GM18868 (cell line): ENCODE measurements at regions not wholly inside any gene's neighbourhood (a gene's known extent, or its start where the extent isn't known, plus 50 kb on each side); places are given as distances from the start of the nearest gene placed in this dataset.
"Not testable (repeated sequence)": the region's sequence is repeated elsewhere in the genome, so short reads cannot be mapped to it uniquely, and the experiment has no call there.

Experiments
- ATAC-seq: cut with Tn5 transposase; IDR thresholded peaks from one replicate; pipeline ENCODE4 v1.9.1; 2021; ENCODE audit warnings: mild to moderate bottlenecking, moderate library complexity; ENCODE audit not compliant: unreplicated experiment

- ATAC-seq = no peak
Observed at GRCh38 chr11:134499990-134500389, 87.9 kb upstream of the B3GAT1 start.

GRCh38 chr11:134498326-134499139, 86.5 kb upstream of the B3GAT1 start:
- ATAC-seq = no peak

GRCh38 chr11:134497586-134497985, 85.5 kb upstream of the B3GAT1 start:
- no peak for ATAC-seq

- not testable (repeated sequence) for ATAC-seq
Observed at GRCh38 chr11:134496058-134496457, 84.0 kb upstream of the B3GAT1 start.

- not testable (repeated sequence) for ATAC-seq
Observed at GRCh38 chr11:134494395-134494794, 82.4 kb upstream of the B3GAT1 start.

GRCh38 chr11:134492411-134492810, 80.4 kb upstream of the B3GAT1 start:
- ATAC-seq = not testable (repeated sequence)

GRCh38 chr11:134489728-134490127, 77.7 kb upstream of the B3GAT1 start:
- ATAC-seq = no peak

GRCh38 chr11:134488913-134489312, 76.9 kb upstream of the B3GAT1 start:
- no peak for ATAC-seq

GRCh38 chr11:134488512-134488911, 76.5 kb upstream of the B3GAT1 start:
- ATAC-seq = no peak

- ATAC-seq = no peak
Observed at GRCh38 chr11:134487696-134488095, 75.7 kb upstream of the B3GAT1 start.

- no peak for ATAC-seq
Observed at GRCh38 chr11:134486704-134487103, 74.7 kb upstream of the B3GAT1 start.

- ATAC-seq = no peak
Observed at GRCh38 chr11:134486106-134486505, 74.1 kb upstream of the B3GAT1 start.

- ATAC-seq = no peak
Observed at GRCh38 chr11:134485316-134485715, 73.3 kb upstream of the B3GAT1 start.

- ATAC-seq = no peak
Observed at GRCh38 chr11:134483857-134484256, 71.8 kb upstream of the B3GAT1 start.

GRCh38 chr11:134483291-134483690, 71.2 kb upstream of the B3GAT1 start:
- no peak for ATAC-seq

GRCh38 chr11:134482865-134483264, 70.8 kb upstream of the B3GAT1 start:
- no peak for ATAC-seq

- no peak for ATAC-seq
Observed at GRCh38 chr11:134481933-134482527, 70.0 kb upstream of the B3GAT1 start.

- ATAC-seq = no peak
Observed at GRCh38 chr11:134481135-134481534, 69.1 kb upstream of the B3GAT1 start.

GRCh38 chr11:134480136-134480712, 68.2 kb upstream of the B3GAT1 start:
- no peak for ATAC-seq

GRCh38 chr11:134479206-134480135, 67.4 kb upstream of the B3GAT1 start:
- no peak for ATAC-seq

GRCh38 chr11:134478611-134479010, 66.6 kb upstream of the B3GAT1 start:
- ATAC-seq = no peak
